HCT116 (cell line): ENCODE measurements at regions not wholly inside any gene's neighbourhood (a gene's known extent, or its start where the extent isn't known, plus 50 kb on each side); places are given as distances from the start of the nearest gene placed in this dataset.

Source experiments
- ATAC-seq: fragments of 200-7000 bp; cut with Tn5 transposase; 2 replicates; pipeline ENCODE4 v1.9.1; 2020; ENCODE audit warnings: mild to moderate bottlenecking, moderate library complexity
- BruUV-seq: library from RNA; stranded (reverse); fragments of 400-500 nt; replicated peaks from 2 replicates; lab custom pipeline; 2021; lab: Mats Ljungman, UMichigan
- CTCF ChIA-PET: fragments of 300-600 bp; sonication (Branson Sonifier 250); formaldehyde crosslinking; loops from one replicate; lab custom pipeline; 2021; ENCODE audit warnings: antibody characterized with exemption; lab: Charles Lee
- POLR2A ChIA-PET: fragments of 300-600, 350-600 bp; sonication (Branson Sonifier 250); formaldehyde crosslinking; loops from one replicate; lab custom pipeline; 2021; ENCODE audit warnings: antibody characterized with exemption; lab: Charles Lee
- RAD21 ChIA-PET, 2 experiments: fragments of 300-600 bp; sonication (Branson Sonifier 250); formaldehyde crosslinking; loops; one replicate each; lab custom pipeline; 2023; ENCODE audit warnings: low total read pairs in 2 of 2; ENCODE audit not compliant: uncharacterized antibody in 2 of 2, unreplicated experiment in 2 of 2, low non-redundant PET in 1 of 2; lab: Charles Lee
- DNase-seq: peaks from one replicate; pipeline ENCODE4 v3.0.0-alpha.2; 2010; ENCODE audit warnings: low read depth, low spot score
- H2AFZ ChIP-seq: fragments of 200-600 bp; shearing (Covaris generic), sonication (generic); 2 replicates; pipeline ENCODE4 v1.6.1; 2017; ENCODE audit warnings: low read depth, mixed run types, mixed read lengths, antibody characterized with exemption, low read length; ENCODE audit not compliant: poor library complexity, severe bottlenecking
- H3K27ac ChIP-seq: 2 replicates; pipeline ENCODE4 v1.5.1; 2012; ENCODE audit warnings: low read depth, low read length
- H3K27me3 ChIP-seq: fragments of 200-600 bp; sonication (generic); 2 replicates; pipeline ENCODE4 v1.6.1; 2016; ENCODE audit warnings: mixed run types, low read length, mixed read lengths; ENCODE audit not compliant: insufficient read depth
- H3K36me3 ChIP-seq, 2 experiments: fragments of 200-500 bp in 1 of 2; fragments of 200-600 bp in 1 of 2; sonication (Bioruptor generic) in 1 of 2; sonication (generic) in 1 of 2; 2 replicates each; pipeline versions ENCODE4 v1.5.1 to v1.6.1; 2014 to 2016; ENCODE audit warnings: low read length in 2 of 2, inconsistent platforms in 1 of 2, mixed read lengths in 1 of 2, mixed run types in 1 of 2; ENCODE audit not compliant: insufficient read depth in 2 of 2, control insufficient read depth in 1 of 2
- H3K4me1 ChIP-seq, 2 experiments: fragments of 200-600 bp in 1 of 2; sonication (generic) in 1 of 2; 2 replicates each; pipeline versions ENCODE4 v1.5.1 to v1.6.1; 2012 to 2017; ENCODE audit warnings: low read length in 2 of 2, inconsistent platforms in 1 of 2, mild to moderate bottlenecking in 1 of 2, mixed read lengths in 1 of 2, mixed run types in 1 of 2, moderate library complexity in 1 of 2; ENCODE audit not compliant: insufficient read depth in 2 of 2, control insufficient read depth in 1 of 2
- H3K4me2 ChIP-seq: fragments of 200-600 bp; sonication (generic); 2 replicates; pipeline ENCODE4 v1.6.1; 2017; ENCODE audit warnings: mixed run types, low read length, mixed read lengths
- H3K4me3 ChIP-seq, 2 experiments: fragments of 200-600 bp in 1 of 2; sonication (generic) in 1 of 2; replicated peaks in 1 of 2; 2 replicates each; pipeline ENCODE4 v1.5.1; 2011 to 2016; ENCODE audit warnings: low read length in 2 of 2, control low read depth in 1 of 2, low read depth in 1 of 2, mild to moderate bottlenecking in 1 of 2, mixed read lengths in 1 of 2, mixed run types in 1 of 2
- H3K79me2 ChIP-seq: fragments of 200-600 bp; sonication (generic); 2 replicates; pipeline ENCODE4 v1.6.1; 2017; ENCODE audit warnings: mild to moderate bottlenecking, mixed run types, low read length, moderate library complexity, mixed read lengths; ENCODE audit not compliant: insufficient read depth
- H3K9ac ChIP-seq: fragments of 200-600 bp; sonication (generic); 2 replicates; pipeline ENCODE4 v1.6.1; 2016; ENCODE audit warnings: low read length, mixed read lengths
- H3K9me2 ChIP-seq: fragments of 200-600 bp; sonication (generic), shearing (Covaris generic); 2 replicates; pipeline ENCODE4 v1.6.1; 2017; ENCODE audit warnings: mixed run types, mild to moderate bottlenecking, moderate library complexity; ENCODE audit not compliant: insufficient read depth
- H3K9me3 ChIP-seq, 2 experiments: fragments of 200-500 bp in 1 of 2; fragments of 200-600 bp in 1 of 2; sonication (Bioruptor generic) in 1 of 2; sonication (generic) in 1 of 2; 2 replicates each; pipeline ENCODE4 v1.6.1; 2014 to 2017; ENCODE audit warnings: low read length in 2 of 2, mixed read lengths in 2 of 2, inconsistent platforms in 1 of 2, low read depth in 1 of 2, mild to moderate bottlenecking in 1 of 2, mixed run types in 1 of 2, moderate library complexity in 1 of 2; ENCODE audit not compliant: control insufficient read depth in 1 of 2, insufficient read depth in 1 of 2
- H4K20me1 ChIP-seq: fragments of 200-600 bp; sonication (generic), shearing (Covaris generic); 2 replicates; pipeline ENCODE4 v1.6.1; 2017; ENCODE audit warnings: mixed run types, mild to moderate bottlenecking, moderate library complexity; ENCODE audit not compliant: insufficient read depth
- CBX3 ChIP-seq: IDR thresholded peaks from 2 replicates; pipeline ENCODE4 v1.6.1; 2012; ENCODE audit warnings: low read depth
- CEBPB ChIP-seq: IDR thresholded peaks from 2 replicates; pipeline ENCODE4 v1.6.1; 2012; ENCODE audit warnings: low read depth
- EGR1 ChIP-seq: IDR thresholded peaks from 2 replicates; pipeline ENCODE4 v1.6.1; 2012; ENCODE audit warnings: low read depth
- ELF1 ChIP-seq: IDR thresholded peaks from 2 replicates; pipeline ENCODE4 v1.6.1; 2012; ENCODE audit warnings: low read depth, borderline replicate concordance
- EZH2 ChIP-seq: fragments of 200-600 bp; sonication (generic); IDR thresholded peaks from 2 replicates; pipeline ENCODE4 v1.6.1; 2017; ENCODE audit warnings: antibody characterized with exemption, mixed run types
- EZH2phosphoT487 ChIP-seq: fragments of 200-600 bp; IDR thresholded peaks from 2 replicates; pipeline ENCODE4 v1.6.1; 2018; ENCODE audit warnings: antibody characterized with exemption, borderline replicate concordance
- JUND ChIP-seq: IDR thresholded peaks from 2 replicates; pipeline ENCODE4 v1.6.1; 2012
- POLR2AphosphoS5 ChIP-seq: IDR thresholded peaks from 2 replicates; pipeline ENCODE4 v1.6.1; 2011; ENCODE audit warnings: mild to moderate bottlenecking, low read depth, low read length, moderate library complexity
- RAD21 ChIP-seq: IDR thresholded peaks from 2 replicates; pipeline ENCODE4 v1.6.1; 2012; ENCODE audit warnings: low read depth, mild to moderate bottlenecking
- SIN3A ChIP-seq: IDR thresholded peaks from 2 replicates; pipeline ENCODE4 v1.6.1; 2012; ENCODE audit warnings: low read depth
- SP1 ChIP-seq: IDR thresholded peaks from 2 replicates; pipeline ENCODE4 v1.6.1; 2012; ENCODE audit warnings: low read depth
- SRF ChIP-seq: IDR thresholded peaks from 2 replicates; pipeline ENCODE4 v1.6.1; 2012; ENCODE audit warnings: low read depth
- TCF7L2 ChIP-seq: IDR thresholded peaks from 2 replicates; pipeline ENCODE4 v1.7.0; 2011; ENCODE audit warnings: borderline replicate concordance, inconsistent platforms; ENCODE audit not compliant: insufficient read depth, insufficient read length; ENCODE audit errors: extremely low read depth
- ZBTB33 ChIP-seq: IDR thresholded peaks from 2 replicates; pipeline ENCODE4 v1.6.1; 2011; ENCODE audit warnings: mild to moderate bottlenecking, low read length, moderate library complexity; ENCODE audit not compliant: insufficient replicate concordance; ENCODE audit errors: extremely low read depth
- ZNF274 ChIP-seq: fragments of 200-500 bp; sonication (Bioruptor generic); IDR thresholded peaks from 2 replicates; pipeline ENCODE4 v1.6.1; 2014; ENCODE audit warnings: mild to moderate bottlenecking, low read depth, low read length, inconsistent platforms
- intact Hi-C: fragments of 100-400 bp; cut with micrococcal nuclease; formaldehyde crosslinking; loops from 2 replicates; pipeline ENCODE4 v1.10.0; 2022
- TF ChIP-seq, protein P1 (sequence below): IDR thresholded peaks from 2 replicates; pipeline ENCODE4 v1.6.1; 2012

DNA sequence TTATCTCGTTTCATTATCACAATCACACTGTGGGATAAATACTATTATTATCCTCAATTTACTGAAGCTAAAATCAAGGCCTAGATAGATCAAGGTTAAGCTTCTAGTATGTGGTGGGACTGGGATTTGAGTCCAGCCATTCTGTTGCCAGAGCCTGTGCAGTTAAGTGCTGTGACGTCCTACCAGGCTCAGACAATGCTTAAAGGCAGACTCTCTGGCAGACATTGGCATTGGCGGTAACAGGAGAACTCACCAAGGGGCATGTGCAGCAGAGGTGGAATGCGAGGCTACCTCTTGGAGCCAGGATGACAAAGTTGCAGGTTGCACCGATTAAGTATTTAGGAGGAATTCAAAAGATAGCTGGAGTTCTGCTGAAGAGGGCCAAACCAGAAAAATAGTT lies 155.6 kb upstream of the IFNG-AS1 start:
- H3K27ac ChIP-seq, result no peak overlapping the region
- H3K9me3 ChIP-seq, result no peaks in the 10 kb centered on the region
- H3K9me2 ChIP-seq, result no peaks in the 10 kb centered on the region
- CTCF ChIA-PET, result no interaction called here
- H3K4me3 ChIP-seq, result no peak overlapping the region
- DNase-seq (no peak), ATAC-seq (no peak)
- intact Hi-C loops, result no loop called here
- no peak overlapping the region for H3K9ac ChIP-seq
- no peak for TF ChIP-seq JUND
- no peak for TF ChIP-seq EZH2phosphoT487
- TF ChIP-seq CBX3, result no peak
- RAD21 ChIA-PET, result no interaction called here
- no peak overlapping the region for H2AFZ ChIP-seq
- H4K20me1 ChIP-seq, result no peaks in the 10 kb centered on the region
- no peaks in the 10 kb centered on the region for H3K79me2 ChIP-seq
- H3K36me3 ChIP-seq, result no peaks in the 10 kb centered on the region
- POLR2A ChIA-PET, result no interaction called here
- H3K4me1 ChIP-seq, result peaks cover 0 to 2% of the 10 kb centered on the region in 2 experiments; a peak in 2 of 4 replicates
- no peaks in the 10 kb centered on the region for H3K27me3 ChIP-seq
- no peak overlapping the region for H3K4me2 ChIP-seq
- BruUV-seq, result no TSS peak

- RAD21 ChIA-PET, result no interaction called here
- no peak overlapping the region for H3K9ac ChIP-seq
Measured at GRCh38 chr12:67837876-67838275, 151.4 kb upstream of the IFNG-AS1 start.

More at GRCh38 chr12:67837876-67838275, 151.4 kb upstream of the IFNG-AS1 start:
- BruUV-seq, result no TSS peak
- Histone ChIP-seq H3K4me1 (no peaks in the 10 kb centered on the region), H3K4me2 (no peak overlapping the region), H3K4me3 (no peak overlapping the region), H3K27ac (no peak overlapping the region), H4K20me1 (no peaks in the 10 kb centered on the region), H3K9me2 (no peaks in the 10 kb centered on the region), H3K36me3 (no peaks in the 10 kb centered on the region), H3K9me3 (no peaks in the 10 kb centered on the region), H3K79me2 (no peaks in the 10 kb centered on the region), H2AFZ (no peak overlapping the region), H3K27me3 (no peaks in the 10 kb centered on the region)
- ATAC-seq (no peak), DNase-seq (no peak)
- CTCF ChIA-PET, result no interaction called here
- intact Hi-C loops, result no loop called here
- POLR2A ChIA-PET, result no interaction called here
- TF ChIP-seq EGR1 (no peak), ZNF274 (no peak), EZH2 (no peak), ELF1 (no peak), SP1 (no peak), RAD21 (no peak), POLR2AphosphoS5 (no peak), TCF7L2 (no peak), SIN3A (no peak), ZBTB33 (no peak), CEBPB (no peak), SRF (no peak)
- TF ChIP-seq, protein P1, sequence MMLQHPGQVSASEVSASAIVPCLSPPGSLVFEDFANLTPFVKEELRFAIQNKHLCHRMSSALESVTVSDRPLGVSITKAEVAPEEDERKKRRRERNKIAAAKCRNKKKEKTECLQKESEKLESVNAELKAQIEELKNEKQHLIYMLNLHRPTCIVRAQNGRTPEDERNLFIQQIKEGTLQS, result no peak
